ENCODE measurements at regions not wholly inside any gene's neighbourhood (a gene's known extent, or its start where the extent isn't known, plus 50 kb on each side); places are given as distances from the start of the nearest gene placed in this dataset.

DNA sequence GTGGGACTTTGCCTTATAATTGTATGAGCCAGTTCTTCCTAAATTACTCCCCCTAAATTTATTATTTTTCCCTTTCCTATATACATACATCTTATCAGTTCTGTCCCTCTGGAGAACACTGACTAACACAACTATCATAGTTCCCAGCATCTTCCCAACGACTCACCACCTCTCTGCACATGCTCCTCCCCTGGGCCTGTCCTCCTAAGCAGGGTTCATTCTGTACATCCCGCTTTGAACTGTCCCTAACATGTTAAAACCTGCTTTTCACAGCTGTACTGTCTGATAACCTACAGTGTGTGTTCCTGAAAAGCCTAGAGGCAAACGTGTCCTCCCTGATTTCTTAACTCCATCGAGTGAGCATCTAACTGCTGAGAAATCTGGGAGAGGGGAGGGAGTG lies 141.7 kb downstream of the EFNB2 start:
- TF ChIP-seq POLR2AphosphoS5 (IDR thresholded peaks at IDR 0.05) (no peak), CTCF (IDR thresholded peaks at IDR 0.05) (no peak)

Data from breast epithelium (tissue), 3 donors.